ENCODE measurements at regions not wholly inside any gene's neighbourhood (a gene's known extent, or its start where the extent isn't known, plus 50 kb on each side); places are given as distances from the start of the nearest gene placed in this dataset.
"Not testable (repeated sequence)": the region's sequence is repeated elsewhere in the genome, so short reads cannot be mapped to it uniquely, and the experiment has no call there.

DNA sequence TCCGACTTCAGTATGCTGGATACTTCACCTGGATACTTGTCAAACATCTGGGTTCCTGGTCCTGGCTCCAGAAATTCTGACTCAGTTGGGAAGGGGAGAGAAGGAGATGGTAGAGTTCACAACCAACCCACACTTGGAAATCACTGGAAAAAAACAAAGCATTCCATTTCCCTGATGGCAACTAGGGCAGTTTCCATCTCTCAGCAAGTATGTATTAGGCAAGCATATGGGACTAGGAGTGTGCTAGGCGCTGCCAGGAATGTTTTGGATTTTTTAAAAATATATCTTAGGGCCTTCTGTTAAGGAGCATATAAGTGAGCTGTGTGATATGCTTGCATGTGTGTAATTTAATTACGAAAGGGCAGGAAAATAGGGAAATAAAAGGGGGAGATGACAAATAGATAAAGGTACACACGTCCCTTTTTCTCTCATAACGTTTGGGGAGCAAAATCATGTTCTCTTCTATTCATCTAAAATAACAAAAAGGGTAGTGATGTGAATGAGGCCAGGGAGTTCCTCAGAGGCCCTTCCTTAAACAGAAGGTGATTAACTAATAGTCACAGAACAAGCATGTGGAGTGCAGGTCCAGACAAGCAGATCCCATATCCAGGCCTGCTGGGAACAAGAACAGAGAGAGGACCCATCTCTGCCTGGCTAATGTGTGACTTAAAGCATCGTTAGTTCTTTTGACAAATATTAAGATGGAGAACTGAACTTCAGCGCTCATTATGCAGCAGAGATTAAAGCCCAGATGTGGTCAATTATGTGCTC is 64.5 kb upstream of the NFE2L3 start:
- H2AFZ ChIP-seq (ENCODE audit: low read depth, low read length): no peak overlapping the region
- no peak for TF ChIP-seq EZH2 (IDR thresholded peaks at IDR 0.05; ENCODE audit: borderline replicate concordance, insufficient read depth, low read length, poor library complexity, severe bottlenecking)
- TF ChIP-seq MXI1 (conservative IDR thresholded peaks at IDR 0.05; ENCODE audit: poor library complexity, severe bottlenecking): no peak
- TF ChIP-seq, protein P1, sequence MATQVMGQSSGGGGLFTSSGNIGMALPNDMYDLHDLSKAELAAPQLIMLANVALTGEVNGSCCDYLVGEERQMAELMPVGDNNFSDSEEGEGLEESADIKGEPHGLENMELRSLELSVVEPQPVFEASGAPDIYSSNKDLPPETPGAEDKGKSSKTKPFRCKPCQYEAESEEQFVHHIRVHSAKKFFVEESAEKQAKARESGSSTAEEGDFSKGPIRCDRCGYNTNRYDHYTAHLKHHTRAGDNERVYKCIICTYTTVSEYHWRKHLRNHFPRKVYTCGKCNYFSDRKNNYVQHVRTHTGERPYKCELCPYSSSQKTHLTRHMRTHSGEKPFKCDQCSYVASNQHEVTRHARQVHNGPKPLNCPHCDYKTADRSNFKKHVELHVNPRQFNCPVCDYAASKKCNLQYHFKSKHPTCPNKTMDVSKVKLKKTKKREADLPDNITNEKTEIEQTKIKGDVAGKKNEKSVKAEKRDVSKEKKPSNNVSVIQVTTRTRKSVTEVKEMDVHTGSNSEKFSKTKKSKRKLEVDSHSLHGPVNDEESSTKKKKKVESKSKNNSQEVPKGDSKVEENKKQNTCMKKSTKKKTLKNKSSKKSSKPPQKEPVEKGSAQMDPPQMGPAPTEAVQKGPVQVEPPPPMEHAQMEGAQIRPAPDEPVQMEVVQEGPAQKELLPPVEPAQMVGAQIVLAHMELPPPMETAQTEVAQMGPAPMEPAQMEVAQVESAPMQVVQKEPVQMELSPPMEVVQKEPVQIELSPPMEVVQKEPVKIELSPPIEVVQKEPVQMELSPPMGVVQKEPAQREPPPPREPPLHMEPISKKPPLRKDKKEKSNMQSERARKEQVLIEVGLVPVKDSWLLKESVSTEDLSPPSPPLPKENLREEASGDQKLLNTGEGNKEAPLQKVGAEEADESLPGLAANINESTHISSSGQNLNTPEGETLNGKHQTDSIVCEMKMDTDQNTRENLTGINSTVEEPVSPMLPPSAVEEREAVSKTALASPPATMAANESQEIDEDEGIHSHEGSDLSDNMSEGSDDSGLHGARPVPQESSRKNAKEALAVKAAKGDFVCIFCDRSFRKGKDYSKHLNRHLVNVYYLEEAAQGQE (IDR thresholded peaks at IDR 0.05; ENCODE audit: borderline replicate concordance): no peak
- TF ChIP-seq EP300 (conservative IDR thresholded peaks at IDR 0.05; ENCODE audit: poor library complexity, severe bottlenecking): no peak
- no peak for TF ChIP-seq TAF1 (IDR thresholded peaks at IDR 0.05; ENCODE audit: low read depth)
- no peak for TF ChIP-seq CTCF (IDR thresholded peaks at IDR 0.05; ENCODE audit: poor library complexity, severe bottlenecking)
- no peak for TF ChIP-seq RAD21 (conservative IDR thresholded peaks at IDR 0.05)
- TF ChIP-seq SMC3 (conservative IDR thresholded peaks at IDR 0.05; ENCODE audit: poor library complexity): no peak
- no peak for TF ChIP-seq POLR2AphosphoS5 (IDR thresholded peaks at IDR 0.05)

DNA sequence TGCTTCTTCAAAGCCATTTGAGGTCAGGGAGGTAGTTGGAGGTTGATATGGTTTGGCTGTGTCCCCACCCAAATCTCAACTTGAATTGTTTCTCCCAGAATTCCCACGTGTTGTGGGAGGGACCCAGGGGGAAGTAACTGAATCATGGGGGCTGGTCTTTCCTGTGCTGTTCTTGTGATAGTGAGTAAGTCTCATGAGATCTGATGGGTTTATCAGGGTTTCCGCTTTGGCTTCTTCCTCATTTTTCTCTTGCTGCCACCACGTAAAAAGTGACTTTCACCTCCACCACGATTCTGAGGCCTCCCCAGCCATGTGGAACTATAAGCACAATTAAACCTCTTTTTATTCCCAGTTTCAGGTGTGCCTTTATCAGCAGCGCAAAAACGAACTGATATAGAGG is 62.5 kb upstream of the NFE2L3 start:
- H3K9ac ChIP-seq (ENCODE audit: low read length); H3K9me3 ChIP-seq (ENCODE audit: low read length); H3K36me3 ChIP-seq (ENCODE audit: insufficient read depth, low read length); H2AFZ ChIP-seq (ENCODE audit: low read depth, low read length); H4K20me1 ChIP-seq (ENCODE audit: insufficient read depth); H3F3A ChIP-seq (ENCODE audit: insufficient read depth, low read length, poor library complexity, severe bottlenecking); H3K4me3 ChIP-seq (ENCODE audit: low read length); H3K9me2 ChIP-seq (ENCODE audit: insufficient read depth, low read length); H3K4me2 ChIP-seq (ENCODE audit: low read length); H3K27ac ChIP-seq (ENCODE audit: low read length); H3K79me2 ChIP-seq (replicated peaks; ENCODE audit: insufficient read depth, low read length); H3K27me3 ChIP-seq (ENCODE audit: insufficient read depth, low read depth, low read length): not testable (repeated sequence)

More for the DNA sequence above, 64.5 kb upstream of the NFE2L3 start:
- no peaks in the 10 kb centered on the region for H3K27me3 ChIP-seq (ENCODE audit: insufficient read depth, low read depth, low read length)
- no peak overlapping the region for H3K9ac ChIP-seq (ENCODE audit: low read length)
- no peaks in the 10 kb centered on the region for H3K9me2 ChIP-seq (ENCODE audit: insufficient read depth, low read length)
- H3K4me2 ChIP-seq (ENCODE audit: low read length): no peak overlapping the region
- no peak overlapping the region for H3K27ac ChIP-seq (ENCODE audit: low read length)
- no peaks in the 10 kb centered on the region for H4K20me1 ChIP-seq (ENCODE audit: insufficient read depth)
- H3K36me3 ChIP-seq (ENCODE audit: insufficient read depth, low read length): no peaks in the 10 kb centered on the region
- no peaks in the 10 kb centered on the region for H3K9me3 ChIP-seq (ENCODE audit: low read length)
- no peaks in the 10 kb centered on the region for H3F3A ChIP-seq (ENCODE audit: insufficient read depth, low read length, poor library complexity, severe bottlenecking)
- no peaks in the 10 kb centered on the region for H3K79me2 ChIP-seq (replicated peaks; ENCODE audit: insufficient read depth, low read length)
- H3K4me3 ChIP-seq (ENCODE audit: low read length): no peak overlapping the region

Data from neural cell (in vitro differentiated cells).